GM12891 (cell line): ENCODE measurements at regions not wholly inside any gene's neighbourhood (a gene's known extent, or its start where the extent isn't known, plus 50 kb on each side); places are given as distances from the start of the nearest gene placed in this dataset.

Experiments used
- POLR2A ChIP-seq: IDR thresholded peaks from 2 replicates; pipeline ENCODE4 v1.6.1; 2011; ENCODE audit warnings: low read depth, low read length, control low read depth
- POLR2AphosphoS5 ChIP-seq: IDR thresholded peaks from 2 replicates; pipeline ENCODE4 v1.6.1; 2011; ENCODE audit warnings: low read depth, low read length, control low read depth
- SPI1 ChIP-seq: IDR thresholded peaks from 2 replicates; pipeline ENCODE4 v1.6.1; 2011; ENCODE audit warnings: low read depth, low read length, control low read depth
- TAF1 ChIP-seq: IDR thresholded peaks from 2 replicates; pipeline ENCODE4 v1.6.1; 2011; ENCODE audit warnings: low read depth, low read length, control low read depth

GRCh38 chr12:97943359-97943758 lies 480.8 kb downstream of the RMST start:
- no peak for TF ChIP-seq TAF1
- no peak for TF ChIP-seq POLR2A
- TF ChIP-seq POLR2AphosphoS5 = no peak
- no peak for TF ChIP-seq SPI1
